ENCODE measurements at regions not wholly inside any gene's neighbourhood (a gene's known extent, or its start where the extent isn't known, plus 50 kb on each side); places are given as distances from the start of the nearest gene placed in this dataset.

DNA sequence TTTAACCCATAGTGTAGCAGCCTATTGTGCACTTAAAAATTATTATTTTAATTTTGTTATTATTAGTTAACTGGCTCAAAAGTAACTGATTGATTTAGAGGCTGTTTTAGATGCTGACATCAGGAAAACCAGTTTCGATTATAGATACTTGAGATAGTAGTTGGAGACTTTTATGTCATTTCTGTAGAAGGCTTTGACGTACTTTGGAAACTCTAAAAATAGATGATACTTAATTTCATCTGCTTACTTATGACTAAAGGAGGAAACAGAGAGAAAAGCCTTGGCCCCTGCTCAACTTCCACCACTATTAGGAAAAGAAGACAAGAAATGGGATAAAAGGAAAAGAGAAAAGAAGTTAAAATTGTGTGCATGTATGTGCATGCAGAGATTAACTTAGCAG, 219.3 kb upstream of the HMGA2 start:
- H3K36me3 ChIP-seq (ENCODE audit: control insufficient read depth in 4 of 4, insufficient read depth in 3 of 4, low read depth in 1 of 4, low read length in 3 of 4): no peaks in the 10 kb centered on the region
- no peak overlapping the region for H3K27ac ChIP-seq (ENCODE audit: low read depth in 1 of 2, low read length in 2 of 2)
- H3K9me3 ChIP-seq (ENCODE audit: control insufficient read depth in 4 of 4, low read length in 3 of 4): peaks cover 0 to 2% (median under 1%) of the 10 kb centered on the region in 4 donors
- no peak overlapping the region for H3K4me3 ChIP-seq (ENCODE audit: low read depth in 1 of 3, low read length in 3 of 3)
- H3K4me1 ChIP-seq (ENCODE audit: control insufficient read depth in 4 of 4, insufficient read depth in 4 of 4, low read length in 3 of 4): peaks cover 0 to 8% (median 2%) of the 10 kb centered on the region in 4 donors
- no peak for DNase-seq (ENCODE audit: low spot score)
- peaks cover 0 to 10% (median 1%) of the 10 kb centered on the region in 4 donors for H3K27me3 ChIP-seq (ENCODE audit: control insufficient read depth in 4 of 4, insufficient read depth in 4 of 4, low read length in 3 of 4)
- H3K9ac ChIP-seq (ENCODE audit: low read depth in 1 of 2, low read length in 2 of 2): no peak overlapping the region
- WGBS: 88% methylated on average over 2 of the region's 2 CpGs
- TF ChIP-seq CTCF (IDR thresholded peaks at IDR 0.05; ENCODE audit: low read depth, low read length, missing input control) (no peak), SP1 (IDR thresholded peaks at IDR 0.05) (no peak), FOXA1 (IDR thresholded peaks at IDR 0.05) (no peak), EGR1 (IDR thresholded peaks at IDR 0.05; ENCODE audit: low read depth in 2 of 2) (no peak)

DNA sequence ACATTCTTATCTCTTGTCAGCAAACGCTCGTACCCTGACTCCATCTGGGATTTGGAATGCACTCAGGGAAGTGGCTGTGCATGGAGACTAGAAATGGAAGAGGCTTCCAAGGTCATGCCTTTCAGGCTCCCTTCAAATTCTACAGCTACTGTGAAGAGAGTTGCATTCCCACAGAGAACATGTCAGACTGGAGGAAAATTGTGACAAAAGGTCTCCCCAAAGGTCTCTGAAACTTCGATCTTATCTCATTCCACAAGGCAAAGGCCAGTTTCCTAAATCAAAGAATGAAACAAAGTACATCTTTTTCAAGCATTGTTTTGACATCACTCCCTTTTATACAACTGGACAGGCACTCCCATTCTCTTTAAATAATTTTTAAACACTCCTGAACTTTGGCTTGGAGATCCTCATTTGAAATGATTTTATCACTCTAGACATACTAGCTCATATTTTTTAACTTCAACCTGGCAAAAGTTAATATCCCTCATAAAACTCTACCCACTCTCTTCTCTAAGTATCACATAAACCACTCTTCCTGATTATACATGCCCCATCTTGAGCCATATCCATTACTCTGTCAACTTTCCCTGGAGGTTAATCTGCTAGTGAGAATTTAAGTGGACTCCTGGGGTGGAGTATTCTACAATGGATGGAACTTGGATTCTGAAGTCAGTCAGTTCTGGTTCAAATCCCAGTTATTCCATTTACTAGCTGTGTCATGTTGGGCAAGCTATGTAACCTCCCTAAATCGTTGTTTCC, 218.1 kb upstream of the HMGA2 start:
- Histone ChIP-seq H3K27me3 (ENCODE audit: control insufficient read depth in 4 of 4, insufficient read depth in 4 of 4, low read length in 3 of 4) (peaks cover 0 to 3% (median under 1%) of the 10 kb centered on the region in 4 donors), H3K4me1 (ENCODE audit: control insufficient read depth in 4 of 4, insufficient read depth in 4 of 4, low read length in 3 of 4) (peaks cover 0 to 8% (median 2%) of the 10 kb centered on the region in 4 donors), H3K27ac (ENCODE audit: low read depth in 1 of 2, low read length in 2 of 2) (no peak overlapping the region), H3K9me3 (ENCODE audit: control insufficient read depth in 4 of 4, low read length in 3 of 4) (peaks cover 0 to 2% (median under 1%) of the 10 kb centered on the region in 4 donors), H3K9ac (ENCODE audit: low read depth in 1 of 2, low read length in 2 of 2) (no peak overlapping the region), H3K36me3 (ENCODE audit: control insufficient read depth in 4 of 4, insufficient read depth in 3 of 4, low read depth in 1 of 4, low read length in 3 of 4) (no peaks in the 10 kb centered on the region), H3K4me3 (ENCODE audit: low read depth in 1 of 3, low read length in 3 of 3) (no peak overlapping the region)
- DNase-seq (ENCODE audit: low spot score): no peak
- TF ChIP-seq, protein P1, sequence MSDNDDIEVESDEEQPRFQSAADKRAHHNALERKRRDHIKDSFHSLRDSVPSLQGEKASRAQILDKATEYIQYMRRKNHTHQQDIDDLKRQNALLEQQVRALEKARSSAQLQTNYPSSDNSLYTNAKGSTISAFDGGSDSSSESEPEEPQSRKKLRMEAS (IDR thresholded peaks at IDR 0.05): no peak
- TF ChIP-seq, protein P2, sequence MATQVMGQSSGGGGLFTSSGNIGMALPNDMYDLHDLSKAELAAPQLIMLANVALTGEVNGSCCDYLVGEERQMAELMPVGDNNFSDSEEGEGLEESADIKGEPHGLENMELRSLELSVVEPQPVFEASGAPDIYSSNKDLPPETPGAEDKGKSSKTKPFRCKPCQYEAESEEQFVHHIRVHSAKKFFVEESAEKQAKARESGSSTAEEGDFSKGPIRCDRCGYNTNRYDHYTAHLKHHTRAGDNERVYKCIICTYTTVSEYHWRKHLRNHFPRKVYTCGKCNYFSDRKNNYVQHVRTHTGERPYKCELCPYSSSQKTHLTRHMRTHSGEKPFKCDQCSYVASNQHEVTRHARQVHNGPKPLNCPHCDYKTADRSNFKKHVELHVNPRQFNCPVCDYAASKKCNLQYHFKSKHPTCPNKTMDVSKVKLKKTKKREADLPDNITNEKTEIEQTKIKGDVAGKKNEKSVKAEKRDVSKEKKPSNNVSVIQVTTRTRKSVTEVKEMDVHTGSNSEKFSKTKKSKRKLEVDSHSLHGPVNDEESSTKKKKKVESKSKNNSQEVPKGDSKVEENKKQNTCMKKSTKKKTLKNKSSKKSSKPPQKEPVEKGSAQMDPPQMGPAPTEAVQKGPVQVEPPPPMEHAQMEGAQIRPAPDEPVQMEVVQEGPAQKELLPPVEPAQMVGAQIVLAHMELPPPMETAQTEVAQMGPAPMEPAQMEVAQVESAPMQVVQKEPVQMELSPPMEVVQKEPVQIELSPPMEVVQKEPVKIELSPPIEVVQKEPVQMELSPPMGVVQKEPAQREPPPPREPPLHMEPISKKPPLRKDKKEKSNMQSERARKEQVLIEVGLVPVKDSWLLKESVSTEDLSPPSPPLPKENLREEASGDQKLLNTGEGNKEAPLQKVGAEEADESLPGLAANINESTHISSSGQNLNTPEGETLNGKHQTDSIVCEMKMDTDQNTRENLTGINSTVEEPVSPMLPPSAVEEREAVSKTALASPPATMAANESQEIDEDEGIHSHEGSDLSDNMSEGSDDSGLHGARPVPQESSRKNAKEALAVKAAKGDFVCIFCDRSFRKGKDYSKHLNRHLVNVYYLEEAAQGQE (IDR thresholded peaks at IDR 0.05): no peak
- TF ChIP-seq NR2F2 (IDR thresholded peaks at IDR 0.05) (no peak), EGR1 (IDR thresholded peaks at IDR 0.05; ENCODE audit: low read depth in 2 of 2) (no peak), TAF1 (conservative IDR thresholded peaks at IDR 0.05) (no peak), FOXA1 (IDR thresholded peaks at IDR 0.05) (no peak), HNF4A (conservative IDR thresholded peaks at IDR 0.05) (no peak)
- WGBS: 37% methylated on average over 4 of the region's 4 CpGs

GRCh38 chr12:65607401-65607841, 216.9 kb upstream of the HMGA2 start:
- Histone ChIP-seq H3K27ac (ENCODE audit: low read depth in 1 of 2, low read length in 2 of 2) (no peak overlapping the region), H3K4me1 (ENCODE audit: control insufficient read depth in 4 of 4, insufficient read depth in 4 of 4, low read length in 3 of 4) (peaks cover 0 to 8% (median 2%) of the 10 kb centered on the region in 4 donors), H3K36me3 (ENCODE audit: control insufficient read depth in 4 of 4, insufficient read depth in 3 of 4, low read depth in 1 of 4, low read length in 3 of 4) (no peaks in the 10 kb centered on the region), H3K9ac (ENCODE audit: low read depth in 1 of 2, low read length in 2 of 2) (no peak overlapping the region), H3K4me3 (ENCODE audit: low read depth in 1 of 3, low read length in 3 of 3) (no peak overlapping the region), H3K27me3 (ENCODE audit: control insufficient read depth in 4 of 4, insufficient read depth in 4 of 4, low read length in 3 of 4) (peaks cover 0 to 3% (median 0%) of the 10 kb centered on the region in 4 donors), H3K9me3 (ENCODE audit: control insufficient read depth in 4 of 4, low read length in 3 of 4) (peaks cover 0 to 2% (median under 1%) of the 10 kb centered on the region in 4 donors)
- no peak for DNase-seq (ENCODE audit: low spot score)
- 65% methylated on average over 3 of the region's 3 CpGs for WGBS
- TF ChIP-seq ATF3 (IDR thresholded peaks at IDR 0.05) (no peak), YY1 (IDR thresholded peaks at IDR 0.05) (no peak), FOXA2 (IDR thresholded peaks at IDR 0.05) (no peak), SP1 (IDR thresholded peaks at IDR 0.05) (no peak), JUND (IDR thresholded peaks at IDR 0.05) (no peak), NR2F2 (IDR thresholded peaks at IDR 0.05) (no peak), HNF4G (IDR thresholded peaks at IDR 0.05) (no peak), FOXA1 (IDR thresholded peaks at IDR 0.05) (no peak), HNF4A (conservative IDR thresholded peaks at IDR 0.05) (no peak)
- TF ChIP-seq, protein P2 (IDR thresholded peaks at IDR 0.05): no peak

Data from liver (tissue), 8 donors.